Aorta (tissue), 5 donors: ENCODE measurements at regions not wholly inside any gene's neighbourhood (a gene's known extent, or its start where the extent isn't known, plus 50 kb on each side); places are given as distances from the start of the nearest gene placed in this dataset.
"Not testable (repeated sequence)": the region's sequence is repeated elsewhere in the genome, so short reads cannot be mapped to it uniquely, and the experiment has no call there.

Source experiments
- ATAC-seq: fragments of 200-7000 bp; cut with Tn5 transposase; one replicate; pipeline ENCODE4 v1.9.1; 2022; ENCODE audit warnings: moderate library complexity; ENCODE audit not compliant: low FRiP score
- DNase-seq, 2 donors: peaks; one replicate each; pipeline ENCODE4 v3.0.0-alpha.2; 2020
- H3K27ac ChIP-seq, 2 donors: one replicate each; pipeline ENCODE4 v1.5.1; 2013; ENCODE audit warnings: low read length in 2 of 2, mild to moderate bottlenecking in 2 of 2, moderate library complexity in 2 of 2, control low read depth in 1 of 2, inconsistent platforms in 1 of 2, low read depth in 1 of 2
- H3K27me3 ChIP-seq, 2 donors: one replicate each; pipeline ENCODE4 v1.6.1; 2013; ENCODE audit warnings: control low read depth in 1 of 2, low read length in 1 of 2, mild to moderate bottlenecking in 1 of 2, moderate library complexity in 1 of 2; ENCODE audit not compliant: insufficient read depth in 2 of 2, control insufficient read depth in 1 of 2
- H3K36me3 ChIP-seq, 2 donors: one replicate each; pipeline ENCODE4 v1.6.1; 2013; ENCODE audit warnings: control low read depth in 1 of 2, low read length in 1 of 2, mild to moderate bottlenecking in 1 of 2; ENCODE audit not compliant: insufficient read depth in 2 of 2, control insufficient read depth in 1 of 2
- H3K4me1 ChIP-seq, 2 donors: one replicate each; pipeline ENCODE4 v1.6.1; 2013; ENCODE audit warnings: low read length in 2 of 2, control low read depth in 1 of 2, mild to moderate bottlenecking in 1 of 2, moderate library complexity in 1 of 2; ENCODE audit not compliant: insufficient read depth in 2 of 2, control insufficient read depth in 1 of 2
- H3K4me3 ChIP-seq, 2 donors: one replicate each; pipeline ENCODE4 v1.5.1; 2013; ENCODE audit warnings: low read length in 2 of 2, control low read depth in 1 of 2, mild to moderate bottlenecking in 1 of 2
- H3K9me3 ChIP-seq: one replicate; pipeline ENCODE4 v1.6.1; 2013; ENCODE audit warnings: mild to moderate bottlenecking, low read length; ENCODE audit not compliant: control insufficient read depth
- WGBS, 2 donors: extraction: QIAGEN DNeasy Blood & Tissue Kit; methylation state at CpG; one replicate each; pipeline ENCODE4 v1.1.7; 2013; 5-methylcytosine and 5-hydroxymethylcytosine counted together
- intact Hi-C, 2 donors: fragments of 100-400 bp; cut with DNase I; formaldehyde crosslinking; loops; one replicate each; pipeline versions ENCODE4 v1.14.2 to v1.15.0; 2022
- donor health status: healthy with polysubstance abuse.
- donor health status: Bipolar disorder and iron deficiency.
- donor health status: DM: no; HTN: no; CAD: no.
- donor health status: DM: no; HTN: no; CAD: no.
- donor health status: DM: yes; HTN: yes; CAD: no.

GRCh38 chr13:33561627-33562026 lies 256.3 kb upstream of the RFC3 start:
- H3K9me3 ChIP-seq, result no peaks in the 10 kb centered on the region
- no peaks in the 10 kb centered on the region for H3K4me1 ChIP-seq
- no peak for DNase-seq
- ATAC-seq, result no peak
- WGBS, 2 donors, result 41 to 46% methylated on average over 2 of the region's 2 CpGs
- H3K27me3 ChIP-seq, result no peaks in the 10 kb centered on the region
- no peaks in the 10 kb centered on the region for H3K36me3 ChIP-seq
- H3K27ac ChIP-seq, result no peak overlapping the region
- intact Hi-C loops, result no loop called here
- no peak overlapping the region for H3K4me3 ChIP-seq

GRCh38 chr13:33571618-33572017 lies 246.3 kb upstream of the RFC3 start:
- ATAC-seq (no peak), DNase-seq (no peak)
- no peak overlapping the region for H3K4me3 ChIP-seq
- no peak overlapping the region for H3K27ac ChIP-seq
- 99 to 100% methylated on average over 1 of the region's 1 CpG for WGBS, 2 donors
- H3K36me3 ChIP-seq, result no peaks in the 10 kb centered on the region
- no peaks in the 10 kb centered on the region for H3K9me3 ChIP-seq
- H3K4me1 ChIP-seq, result no peaks in the 10 kb centered on the region
- intact Hi-C loops, result no loop called here
- H3K27me3 ChIP-seq, result no peaks in the 10 kb centered on the region

- H3K27ac ChIP-seq, H3K4me3 ChIP-seq, intact Hi-C loops, DNase-seq, ATAC-seq, H3K27me3 ChIP-seq, H3K4me1 ChIP-seq, H3K36me3 ChIP-seq, H3K9me3 ChIP-seq: not testable (repeated sequence)
- WGBS, 2 donors, result 80 to 87% methylated on average over 2 of the region's 2 CpGs
Observed at GRCh38 chr13:33572322-33572721, 245.6 kb upstream of the RFC3 start.

DNA sequence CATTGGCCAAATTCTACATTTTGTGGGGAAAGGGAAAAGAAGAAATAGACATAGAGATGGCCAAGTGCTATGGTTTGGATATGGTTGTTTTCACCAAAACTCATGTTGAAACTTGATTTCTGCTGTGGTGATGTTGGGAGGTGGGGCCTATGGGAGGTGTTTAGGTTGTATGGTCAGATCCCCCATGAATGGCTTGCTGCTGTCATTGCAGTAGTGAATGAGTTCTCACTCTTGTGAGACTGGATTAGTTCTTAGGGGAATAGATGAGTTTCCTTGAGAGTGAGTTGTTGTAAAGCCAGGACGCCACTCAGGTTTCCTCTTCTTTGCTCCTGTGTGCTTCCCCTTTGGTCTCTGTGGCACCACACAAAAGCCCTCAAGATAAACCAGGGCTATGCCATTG lies 242.6 kb upstream of the RFC3 start:
- ATAC-seq (no peak), DNase-seq (no peak)
- Histone ChIP-seq H3K27ac (no peak overlapping the region), H3K4me3 (no peak overlapping the region), H3K9me3 (no peaks in the 10 kb centered on the region), H3K36me3 (no peaks in the 10 kb centered on the region), H3K27me3 (no peaks in the 10 kb centered on the region), H3K4me1 (no peaks in the 10 kb centered on the region)
- WGBS, 2 donors, result 100% methylated on average over 1 of the region's 1 CpG
- intact Hi-C loops, result no loop called here

DNA sequence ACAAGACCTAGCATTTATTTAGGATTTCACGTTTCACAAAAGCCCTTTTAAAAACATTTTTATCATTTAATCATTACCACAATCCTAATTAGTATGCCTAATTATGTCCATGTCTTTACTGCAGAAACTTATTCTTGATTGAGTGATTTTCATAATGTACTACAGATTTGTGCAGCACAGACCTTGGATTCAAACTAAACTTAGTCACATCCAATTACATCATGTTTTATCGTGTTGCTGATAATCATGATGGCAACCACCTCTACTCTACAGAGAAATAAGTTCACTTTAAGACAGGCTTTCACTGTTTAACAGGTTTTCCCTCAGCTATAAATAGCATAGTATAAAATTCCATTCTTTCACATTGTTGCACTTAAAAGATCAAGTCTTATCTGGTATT lies 240.9 kb upstream of the RFC3 start:
- H3K27me3 ChIP-seq, result no peaks in the 10 kb centered on the region
- no peak overlapping the region for H3K4me3 ChIP-seq

GRCh38 chr13:33578786-33579185 lies 239.2 kb upstream of the RFC3 start:
- H3K9me3 ChIP-seq, result no peaks in the 10 kb centered on the region
- no peaks in the 10 kb centered on the region for H3K27me3 ChIP-seq
- H3K4me1 ChIP-seq, result no peaks in the 10 kb centered on the region
- no peak overlapping the region for H3K27ac ChIP-seq
- no peaks in the 10 kb centered on the region for H3K36me3 ChIP-seq
- H3K4me3 ChIP-seq, result no peak overlapping the region
- no peak for ATAC-seq
- no peak for DNase-seq
- 73 to 96% methylated on average over 2 of the region's 2 CpGs for WGBS, 2 donors
- intact Hi-C loops, result no loop called here

More for the DNA sequence above, 240.9 kb upstream of the RFC3 start:
- ATAC-seq (no peak), DNase-seq (no peak)
- 4 to 5% methylated on average over 2 of the region's 2 CpGs for WGBS, 2 donors
- H3K4me1 ChIP-seq, result no peaks in the 10 kb centered on the region
- no peaks in the 10 kb centered on the region for H3K9me3 ChIP-seq
- H3K36me3 ChIP-seq, result no peaks in the 10 kb centered on the region
- intact Hi-C loops, result no loop called here
- no peak overlapping the region for H3K27ac ChIP-seq

- WGBS, 2 donors, result 78 to 85% methylated on average over 4 of the region's 4 CpGs
- DNase-seq (no peak), ATAC-seq (no peak)
- intact Hi-C loops, result no loop called here
- H3K27me3 ChIP-seq, result no peaks in the 10 kb centered on the region
- no peaks in the 10 kb centered on the region for H3K4me1 ChIP-seq
- no peak overlapping the region for H3K4me3 ChIP-seq
- H3K36me3 ChIP-seq, result no peaks in the 10 kb centered on the region
- no peak overlapping the region for H3K27ac ChIP-seq
- no peaks in the 10 kb centered on the region for H3K9me3 ChIP-seq
Observed at GRCh38 chr13:33582121-33582520, 235.8 kb upstream of the RFC3 start.

GRCh38 chr13:33583398-33583797 lies 234.6 kb upstream of the RFC3 start:
- Histone ChIP-seq H3K27me3 (no peaks in the 10 kb centered on the region), H3K4me3 (no peak overlapping the region), H3K4me1 (no peaks in the 10 kb centered on the region), H3K27ac (no peak overlapping the region), H3K9me3 (no peaks in the 10 kb centered on the region), H3K36me3 (no peaks in the 10 kb centered on the region)
- no peak for ATAC-seq
- 94 to 95% methylated on average over 2 of the region's 2 CpGs for WGBS, 2 donors
- no peak for DNase-seq
- intact Hi-C loops, result no loop called here

DNA sequence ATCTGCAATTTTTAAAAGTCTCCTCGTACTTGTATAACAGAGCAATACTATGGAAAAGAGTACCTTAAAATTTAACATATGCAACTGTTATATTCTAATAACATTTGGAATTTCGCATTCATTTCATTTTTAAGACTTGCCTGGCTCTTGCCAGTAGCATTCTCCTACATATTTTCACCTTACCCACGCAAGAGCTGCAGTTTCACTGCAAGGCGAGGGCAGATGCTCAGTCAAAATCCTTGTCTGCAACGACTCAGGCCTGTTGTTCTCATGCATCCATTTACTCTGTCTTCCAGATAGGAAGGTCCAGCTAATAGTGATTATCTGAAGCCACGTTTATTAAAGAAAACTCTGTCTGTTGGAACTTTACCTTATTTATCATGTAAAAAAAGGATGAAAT lies 227.0 kb upstream of the RFC3 start:
- no peaks in the 10 kb centered on the region for H3K4me1 ChIP-seq
- intact Hi-C loops, result no loop called here
- no peak overlapping the region for H3K27ac ChIP-seq
- H3K9me3 ChIP-seq, result no peaks in the 10 kb centered on the region
- no peak overlapping the region for H3K4me3 ChIP-seq
- WGBS, 2 donors, result 89 to 92% methylated on average over 6 of the region's 6 CpGs
- no peak for ATAC-seq
- no peaks in the 10 kb centered on the region for H3K36me3 ChIP-seq
- no peak for DNase-seq
- no peaks in the 10 kb centered on the region for H3K27me3 ChIP-seq
